H1 (cell line): ENCODE measurements at regions not wholly inside any gene's neighbourhood (a gene's known extent, or its start where the extent isn't known, plus 50 kb on each side); places are given as distances from the start of the nearest gene placed in this dataset.

Source experiments
- CTCF ChIA-PET: fragments of 300-600 bp; sonication (Branson Sonifier 250); formaldehyde crosslinking; loops from one replicate; lab custom pipeline; 2021; ENCODE audit not compliant: partially characterized antibody; lab: Charles Lee
- POLR2A ChIA-PET: fragments of 300-600 bp; sonication (Branson Sonifier 250); formaldehyde crosslinking; loops from one replicate; lab custom pipeline; 2021; ENCODE audit warnings: inconsistent platforms; ENCODE audit not compliant: partially characterized antibody; lab: Charles Lee
- DNase-seq, 2 experiments: peaks; one replicate each; pipeline versions ENCODE4 v3.0.0 to v3.0.0-alpha.2; 2010 to 2022; ENCODE audit warnings: low spot score in 2 of 2, low read depth in 1 of 2, mixed read lengths in 1 of 2
- FAIRE-seq: peaks from 2 replicates; lab custom pipeline; 2011; peaks lifted over from hg19 to GRCh38; lab: Jason Lieb, UNC
- H2AFZ ChIP-seq: 2 replicates; pipeline ENCODE4 v1.8.1; 2012; ENCODE audit warnings: low read length, inconsistent platforms
- H2AK5ac ChIP-seq: 2 replicates; pipeline ENCODE4 v1.6.1; 2013; ENCODE audit warnings: low read depth, low read length
- H2BK120ac ChIP-seq: replicated peaks from 2 replicates; pipeline ENCODE3; 2013; ENCODE audit warnings: low read depth, low read length, inconsistent platforms
- H2BK12ac ChIP-seq: 2 replicates; pipeline ENCODE4 v1.6.1; 2013; ENCODE audit warnings: low read depth, low read length
- H2BK15ac ChIP-seq: 2 replicates; pipeline ENCODE4 v1.6.1; 2013; ENCODE audit warnings: low read length
- H2BK20ac ChIP-seq: 2 replicates; pipeline ENCODE4 v1.6.1; 2013; ENCODE audit warnings: low read length
- H2BK5ac ChIP-seq: 2 replicates; pipeline ENCODE4 v1.6.1; 2013; ENCODE audit warnings: low read depth, low read length
- H3K14ac ChIP-seq: 2 replicates; pipeline ENCODE4 v1.6.1; 2013; ENCODE audit warnings: inconsistent platforms; ENCODE audit not compliant: insufficient read length
- H3K18ac ChIP-seq: 2 replicates; pipeline ENCODE4 v1.6.1; 2013; ENCODE audit warnings: low read length; ENCODE audit errors: extremely low read depth
- H3K23ac ChIP-seq: 2 replicates; pipeline ENCODE4 v1.6.1; 2013; ENCODE audit warnings: inconsistent platforms; ENCODE audit not compliant: insufficient read length
- H3K23me2 ChIP-seq: 2 replicates; pipeline ENCODE4 v1.6.1; 2013; ENCODE audit warnings: low read depth, low read length
- H3K27ac ChIP-seq: 2 replicates; pipeline ENCODE4 v1.6.1; 2011; ENCODE audit warnings: low read depth, low read length, inconsistent platforms
- H3K27me3 ChIP-seq, 4 experiments: replicated peaks in 1 of 4; 1 replicate in 1 of 4; 2 replicates in 3 of 4; pipeline versions ENCODE4 v1.6.1 to v1.8.1; 2011 to 2013; ENCODE audit warnings: low read length in 3 of 4, mild to moderate bottlenecking in 3 of 4, inconsistent platforms in 2 of 4, mixed read lengths in 2 of 4, moderate library complexity in 1 of 4; ENCODE audit not compliant: control insufficient read depth in 3 of 4, insufficient read depth in 3 of 4; ENCODE audit errors: extremely low read depth in 1 of 4
- H3K36me3 ChIP-seq, 4 experiments: 2 replicates each; pipeline versions ENCODE4 v1.6.1 to v1.8.1; 2011 to 2013; ENCODE audit warnings: mild to moderate bottlenecking in 4 of 4, low read length in 3 of 4, moderate library complexity in 2 of 4, control low read depth in 1 of 4, inconsistent platforms in 1 of 4; ENCODE audit not compliant: insufficient read depth in 4 of 4, control insufficient read depth in 2 of 4
- H3K4ac ChIP-seq: replicated peaks from 2 replicates; pipeline ENCODE3; 2013; ENCODE audit warnings: low read length, low read depth, mixed read lengths, inconsistent platforms; ENCODE audit not compliant: insufficient read length
- H3K4me1 ChIP-seq, 4 experiments: replicated peaks in 1 of 4; 1 replicate in 1 of 4; 2 replicates in 3 of 4; pipeline versions ENCODE4 v1.6.1 to v1.8.1; 2011 to 2013; ENCODE audit warnings: low read length in 3 of 4, inconsistent platforms in 2 of 4, mixed read lengths in 1 of 4; ENCODE audit not compliant: insufficient read depth in 4 of 4, control insufficient read depth in 3 of 4
- H3K4me2 ChIP-seq, 2 experiments: 2 replicates each; pipeline versions ENCODE4 v1.6.1 to v1.8.1; 2011 to 2013; ENCODE audit warnings: low read depth in 2 of 2, low read length in 2 of 2, control low read depth in 1 of 2, inconsistent platforms in 1 of 2, mild to moderate bottlenecking in 1 of 2; ENCODE audit not compliant: insufficient read depth in 1 of 2
- H3K4me3 ChIP-seq, 4 experiments: fragments of 200-600, 300-600 bp in 1 of 4; sonication (generic), shearing (Covaris generic), sonication (Bioruptor Twin) in 1 of 4; 2 replicates each; pipeline versions ENCODE4 v1.5.1 to v1.8.1; 2011 to 2016; ENCODE audit warnings: low read length in 4 of 4, low read depth in 3 of 4, control low read depth in 2 of 4, inconsistent platforms in 2 of 4, mild to moderate bottlenecking in 2 of 4, mixed read lengths in 1 of 4, moderate library complexity in 1 of 4; ENCODE audit not compliant: insufficient read depth in 2 of 4; ENCODE audit errors: extremely low read depth in 1 of 4
- H3K56ac ChIP-seq: replicated peaks from 2 replicates; pipeline ENCODE3; 2013; ENCODE audit warnings: low read depth, mild to moderate bottlenecking, mixed read lengths, low read length, inconsistent platforms; ENCODE audit not compliant: insufficient read length
- H3K79me1 ChIP-seq: 2 replicates; pipeline ENCODE4 v1.6.1; 2013; ENCODE audit warnings: low read depth, low read length, control low read depth
- H3K79me2 ChIP-seq, 2 experiments: 2 replicates each; pipeline versions ENCODE4 v1.6.1 to v1.8.1; 2012 to 2013; ENCODE audit warnings: low read length in 2 of 2, mild to moderate bottlenecking in 2 of 2, inconsistent platforms in 1 of 2; ENCODE audit not compliant: insufficient read depth in 2 of 2, control insufficient read depth in 1 of 2
- H3K9ac ChIP-seq, 4 experiments: replicated peaks in 1 of 4; 1 replicate in 1 of 4; 2 replicates in 3 of 4; pipeline versions ENCODE4 v1.6.1 to v1.8.1; 2011 to 2013; ENCODE audit warnings: low read depth in 3 of 4, low read length in 3 of 4, control low read depth in 2 of 4, mild to moderate bottlenecking in 2 of 4, moderate library complexity in 2 of 4, inconsistent platforms in 1 of 4; ENCODE audit errors: extremely low read depth in 1 of 4
- H3K9me3 ChIP-seq, 2 experiments: 2 replicates each; pipeline versions ENCODE4 v1.6.1 to v1.8.1; 2012 to 2013; ENCODE audit warnings: mild to moderate bottlenecking in 2 of 2, moderate library complexity in 2 of 2, control low read depth in 1 of 2, inconsistent platforms in 1 of 2, low read depth in 1 of 2, low read length in 1 of 2, mixed read lengths in 1 of 2; ENCODE audit not compliant: insufficient read depth in 2 of 2
- H4K20me1 ChIP-seq, 2 experiments: replicated peaks in 1 of 2; 2 replicates each; pipeline versions ENCODE3 to v1.8.1; 2011 to 2013; ENCODE audit warnings: inconsistent platforms in 2 of 2, low read length in 2 of 2, mild to moderate bottlenecking in 1 of 2; ENCODE audit not compliant: insufficient read depth in 2 of 2, control insufficient read depth in 1 of 2
- H4K5ac ChIP-seq: 2 replicates; pipeline ENCODE4 v1.6.1; 2013; ENCODE audit warnings: low read length, low read depth, mixed read lengths, inconsistent platforms; ENCODE audit not compliant: insufficient read length
- H4K8ac ChIP-seq: 2 replicates; pipeline ENCODE4 v1.8.0; 2013; ENCODE audit warnings: mild to moderate bottlenecking, moderate library complexity, low read length, inconsistent platforms; ENCODE audit not compliant: insufficient read depth; ENCODE audit errors: extremely low read depth
- H4K91ac ChIP-seq: replicated peaks from 2 replicates; pipeline ENCODE3; 2013; ENCODE audit warnings: low read length, mixed read lengths, inconsistent platforms; ENCODE audit not compliant: insufficient read length
- ASH2L ChIP-seq: fragments of 200-600, 300-600 bp; sonication (generic); IDR thresholded peaks from one replicate; pipeline ENCODE4 v1.7.1; 2017; ENCODE audit warnings: low read length
- CBX5 ChIP-seq: fragments of 300-800, 300-1000 bp; sonication (generic); IDR thresholded peaks from 2 replicates; pipeline ENCODE4 v1.7.1; 2016; ENCODE audit warnings: antibody characterized with exemption, low read length, low read depth
- CREB1 ChIP-seq: IDR thresholded peaks from 2 replicates; pipeline ENCODE4 v1.6.1; 2012; ENCODE audit warnings: inconsistent platforms
- EGR1 ChIP-seq: IDR thresholded peaks from 2 replicates; pipeline ENCODE4 v1.6.1; 2011; ENCODE audit warnings: low read depth, low read length, borderline replicate concordance
- EP300 ChIP-seq, 2 experiments: IDR thresholded peaks; 1 replicate in 1 of 2; 2 replicates in 1 of 2; pipeline ENCODE4 v1.6.1; 2011 to 2012; ENCODE audit warnings: low read depth in 2 of 2, low read length in 2 of 2, mild to moderate bottlenecking in 2 of 2, borderline replicate concordance in 1 of 2, inconsistent platforms in 1 of 2, moderate library complexity in 1 of 2
- NRF1 ChIP-seq: IDR thresholded peaks from 2 replicates; pipeline ENCODE4 v1.6.1; 2011; ENCODE audit warnings: mild to moderate bottlenecking, low read depth, low read length, improper control_type of control experiment
- PHF8 ChIP-seq: fragments of 200-600 bp; sonication (generic); conservative IDR thresholded peaks from 2 replicates; pipeline ENCODE4 v1.7.1; 2012; ENCODE audit warnings: low read depth, mild to moderate bottlenecking, inconsistent platforms, low read length, moderate library complexity
- POLR2A ChIP-seq, 2 experiments: IDR thresholded peaks; 1 replicate in 1 of 2; 2 replicates in 1 of 2; pipeline ENCODE4 v1.6.1; 2011; ENCODE audit warnings: low read depth in 2 of 2, low read length in 2 of 2, mild to moderate bottlenecking in 2 of 2; ENCODE audit errors: control extremely low read depth in 1 of 2
- POLR2AphosphoS5 ChIP-seq: IDR thresholded peaks from 2 replicates; pipeline ENCODE4 v1.6.1; 2011; ENCODE audit warnings: low read depth, low read length
- RXRA ChIP-seq: IDR thresholded peaks from 2 replicates; pipeline ENCODE4 v1.6.1; 2011; ENCODE audit warnings: low read depth, mild to moderate bottlenecking, low read length, moderate library complexity; ENCODE audit not compliant: insufficient read depth
- SIN3A ChIP-seq, 2 experiments: IDR thresholded peaks in 1 of 2; conservative IDR thresholded peaks in 1 of 2; 2 replicates each; pipeline ENCODE4 v1.6.1; 2011 to 2012; ENCODE audit warnings: low read length in 2 of 2, improper control_type of control experiment in 1 of 2, low read depth in 1 of 2, mild to moderate bottlenecking in 1 of 2
- SP2 ChIP-seq: IDR thresholded peaks from 2 replicates; pipeline ENCODE4 v1.6.1; 2012; ENCODE audit warnings: mild to moderate bottlenecking, low read length, inconsistent platforms
- TAF1 ChIP-seq: IDR thresholded peaks from 2 replicates; pipeline ENCODE4 v1.6.1; 2011; ENCODE audit warnings: mild to moderate bottlenecking, low read depth, low read length
- YY1 ChIP-seq: IDR thresholded peaks from 2 replicates; pipeline ENCODE4 v1.6.1; 2011; ENCODE audit warnings: low read depth, mild to moderate bottlenecking, low read length
- WGBS, 2 experiments: shearing (Covaris generic) in 1 of 2; methylation state at CpG; one replicate each; pipeline versions ENCODE4 v1.1.6 to v1.1.7; 2013 to 2015; ENCODE audit warnings: low lambda C conversion rate in 2 of 2, mixed read lengths in 2 of 2, inconsistent platforms in 1 of 2, low coverage in 1 of 2, missing lambda C conversion rate in 1 of 2; ENCODE audit not compliant: insufficient replicate concordance in 2 of 2, insufficient coverage in 1 of 2, insufficient read length in 1 of 2; ENCODE audit errors: extremely low coverage in 1 of 2, missing lambda C conversion rate in 1 of 2; 5-methylcytosine and 5-hydroxymethylcytosine counted together
- TF ChIP-seq, protein P1 (sequence below): IDR thresholded peaks from 2 replicates; pipeline ENCODE4 v1.6.1; 2012; ENCODE audit warnings: inconsistent platforms
- TF ChIP-seq, protein P2 (sequence below): IDR thresholded peaks from 2 replicates; pipeline ENCODE4 v1.6.1; 2012; ENCODE audit warnings: inconsistent platforms

GRCh38 chr5:105101577-105101976 is 1539.0 kb upstream of the NUDT12 start:
- Histone ChIP-seq H3K4me2 (no peak overlapping the region), H3K36me3 (no peaks in the 10 kb centered on the region), H4K5ac (no peak overlapping the region), H3K23me2 (no peaks in the 10 kb centered on the region), H3K27me3 (no peaks in the 10 kb centered on the region), H3K9ac (no peak overlapping the region), H3K23ac (no peak overlapping the region), H2BK15ac (no peak overlapping the region), H4K20me1 (no peaks in the 10 kb centered on the region), H3K27ac (no peak overlapping the region), H2BK20ac (no peak overlapping the region), H3K4me3 (no peak overlapping the region), H3K79me1 (no peaks in the 10 kb centered on the region), H2BK120ac (no peak overlapping the region), H3K18ac (no peak overlapping the region), H3K56ac (no peak overlapping the region), H2BK12ac (no peak overlapping the region), H3K79me2 (no peaks in the 10 kb centered on the region), H3K4ac (no peak overlapping the region), H2BK5ac (no peak overlapping the region), H2AK5ac (no peak overlapping the region), H4K8ac (no peak overlapping the region), H3K9me3 (no peaks in the 10 kb centered on the region), H3K4me1 (no peaks in the 10 kb centered on the region), H4K91ac (no peak overlapping the region), H2AFZ (no peak overlapping the region), H3K14ac (no peak overlapping the region)
- 96% methylated on average over 2 of the region's 2 CpGs; no CpG with 5 or more reads in 1 of the 2 experiments for WGBS, 2 experiments
- FAIRE-seq, result no peak
- POLR2A ChIA-PET, result no interaction called here
- no peak for DNase-seq
- CTCF ChIA-PET, result no interaction called here
- TF ChIP-seq TAF1 (no peak), ASH2L (no peak), POLR2A (IDR thresholded peaks at IDR 0.05; ENCODE audit: control extremely low read depth in 1 of 2, low read depth in 2 of 2, low read length in 2 of 2) (no peak), PHF8 (no peak), SP2 (no peak), EP300 (IDR thresholded peaks at IDR 0.05; ENCODE audit: borderline replicate concordance in 1 of 2, low read depth in 2 of 2, low read length in 2 of 2) (no peak), POLR2AphosphoS5 (no peak), RXRA (no peak), YY1 (no peak), CREB1 (no peak), CBX5 (no peak), SIN3A (conservative IDR thresholded peaks at IDR 0.05 in 1 of 2, IDR thresholded peaks at IDR 0.05 in 1 of 2; ENCODE audit: low read depth in 1 of 2, low read length in 2 of 2) (no peak), NRF1 (no peak), EGR1 (no peak)
- TF ChIP-seq, protein P1, sequence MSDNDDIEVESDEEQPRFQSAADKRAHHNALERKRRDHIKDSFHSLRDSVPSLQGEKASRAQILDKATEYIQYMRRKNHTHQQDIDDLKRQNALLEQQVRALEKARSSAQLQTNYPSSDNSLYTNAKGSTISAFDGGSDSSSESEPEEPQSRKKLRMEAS, result no peak
- TF ChIP-seq, protein P2, sequence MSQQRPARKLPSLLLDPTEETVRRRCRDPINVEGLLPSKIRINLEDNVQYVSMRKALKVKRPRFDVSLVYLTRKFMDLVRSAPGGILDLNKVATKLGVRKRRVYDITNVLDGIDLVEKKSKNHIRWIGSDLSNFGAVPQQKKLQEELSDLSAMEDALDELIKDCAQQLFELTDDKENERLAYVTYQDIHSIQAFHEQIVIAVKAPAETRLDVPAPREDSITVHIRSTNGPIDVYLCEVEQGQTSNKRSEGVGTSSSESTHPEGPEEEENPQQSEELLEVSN, result no peak
